HG03066 (cell line): ENCODE measurements at regions not wholly inside any gene's neighbourhood (a gene's known extent, or its start where the extent isn't known, plus 50 kb on each side); places are given as distances from the start of the nearest gene placed in this dataset.
"Not testable (repeated sequence)": the region's sequence is repeated elsewhere in the genome, so short reads cannot be mapped to it uniquely, and the experiment has no call there.

Experiments used
- ATAC-seq: cut with Tn5 transposase; IDR thresholded peaks from one replicate; pipeline ENCODE4 v1.9.1; 2021; ENCODE audit warnings: low read depth; ENCODE audit not compliant: unreplicated experiment

GRCh38 chr13:54829391-54830068 is 1800.9 kb downstream of the OLFM4 start:
- not testable (repeated sequence) for ATAC-seq

- ATAC-seq = no peak
Measured at GRCh38 chr13:54836273-54836672, 1807.7 kb downstream of the OLFM4 start.

GRCh38 chr13:54841682-54842081 is 1813.1 kb downstream of the OLFM4 start:
- ATAC-seq = no peak

GRCh38 chr13:54845351-54845965 is 1816.8 kb downstream of the OLFM4 start:
- no peak for ATAC-seq

GRCh38 chr13:54852831-54853230 is 1824.2 kb downstream of the OLFM4 start:
- no peak for ATAC-seq

- no peak for ATAC-seq
Measured at GRCh38 chr13:54859827-54860226, 1831.2 kb downstream of the OLFM4 start.

GRCh38 chr13:54875111-54875510 is 1846.5 kb downstream of the OLFM4 start:
- no peak for ATAC-seq

- no peak for ATAC-seq
Measured at GRCh38 chr13:54879036-54879435, 1850.4 kb downstream of the OLFM4 start.

GRCh38 chr13:54884682-54885081 is 1856.1 kb downstream of the OLFM4 start:
- no peak for ATAC-seq

GRCh38 chr13:54890976-54891375 is 1862.4 kb downstream of the OLFM4 start:
- no peak for ATAC-seq

GRCh38 chr13:54901316-54901715 is 1872.7 kb downstream of the OLFM4 start:
- no peak for ATAC-seq

GRCh38 chr13:54912367-54912766 is 1883.8 kb downstream of the OLFM4 start:
- ATAC-seq = no peak

- ATAC-seq = no peak
Measured at GRCh38 chr13:54913668-54914067, 1885.1 kb downstream of the OLFM4 start.

GRCh38 chr13:54927538-54927937 is 1898.9 kb downstream of the OLFM4 start:
- ATAC-seq = no peak

GRCh38 chr13:54928071-54928470 is 1899.5 kb downstream of the OLFM4 start:
- ATAC-seq = no peak

- no peak for ATAC-seq
Measured at GRCh38 chr13:54934121-54934520, 1905.5 kb downstream of the OLFM4 start.

- no peak for ATAC-seq
Measured at GRCh38 chr13:54945973-54946372, 1917.4 kb downstream of the OLFM4 start.

- no peak for ATAC-seq
Measured at GRCh38 chr13:54949735-54950134, 1921.1 kb downstream of the OLFM4 start.

- ATAC-seq = no peak
Measured at GRCh38 chr13:54950546-54950945, 1921.9 kb downstream of the OLFM4 start.

GRCh38 chr13:54953786-54954185 is 1925.2 kb downstream of the OLFM4 start:
- no peak for ATAC-seq

GRCh38 chr13:54958781-54959180 is 1930.2 kb downstream of the OLFM4 start:
- no peak for ATAC-seq

GRCh38 chr13:54965881-54966280 is 1937.3 kb downstream of the OLFM4 start:
- no peak for ATAC-seq
